Skin of body (tissue), 1 donor: ENCODE measurements at regions not wholly inside any gene's neighbourhood (a gene's known extent, or its start where the extent isn't known, plus 50 kb on each side); places are given as distances from the start of the nearest gene placed in this dataset.

Experiments used
- DNase-seq: peaks from one replicate; lab custom pipeline; 2025; lab: John Stamatoyannopoulos, UW

- DNase-seq = no peak
These were observed 151.4 kb downstream of the CEBPB start for GRCh38 chr20:50341880-50342637.

- no peak for DNase-seq
These were observed 152.0 kb downstream of the CEBPB start for GRCh38 chr20:50342638-50343102.

- DNase-seq = no peak
These were observed 152.5 kb downstream of the CEBPB start for GRCh38 chr20:50343125-50343489.

- no peak for DNase-seq
These were observed 153.0 kb downstream of the CEBPB start for GRCh38 chr20:50343490-50344179.

GRCh38 chr20:50344232-50345071 lies 153.8 kb downstream of the CEBPB start:
- no peak for DNase-seq

- DNase-seq = no peak
These were observed 155.2 kb downstream of the CEBPB start for GRCh38 chr20:50345712-50346373.

- peak; percentile 88 for DNase-seq
These were observed 156.0 kb downstream of the CEBPB start for GRCh38 chr20:50346374-50347283.

- no peak for DNase-seq
These were observed 156.8 kb downstream of the CEBPB start for GRCh38 chr20:50347284-50348063.

GRCh38 chr20:50348096-50348495 lies 157.5 kb downstream of the CEBPB start:
- DNase-seq = no peak

- DNase-seq = no peak
These were observed 159.5 kb upstream of the PTPN1 start for GRCh38 chr20:50350510-50351249.

GRCh38 chr20:50351541-50351940 lies 158.6 kb upstream of the PTPN1 start:
- no peak for DNase-seq

GRCh38 chr20:50353289-50353961 lies 156.8 kb upstream of the PTPN1 start:
- DNase-seq = no peak

- no peak for DNase-seq
These were observed 155.2 kb upstream of the PTPN1 start for GRCh38 chr20:50354721-50355589.

- no peak for DNase-seq
These were observed 154.3 kb upstream of the PTPN1 start for GRCh38 chr20:50355590-50356524.

- DNase-seq = no peak
These were observed 153.7 kb upstream of the PTPN1 start for GRCh38 chr20:50356525-50356885.
